Muscle of leg (tissue), 3 donors: ENCODE measurements at regions not wholly inside any gene's neighbourhood (a gene's known extent, or its start where the extent isn't known, plus 50 kb on each side); places are given as distances from the start of the nearest gene placed in this dataset.
A peak's percentile ranks its signal among the peaks of the same experiment; 100 is the strongest.

Experiments
- DNase-seq: peaks from one replicate; pipeline ENCODE4 v3.0.0; 2013
- H3K27ac ChIP-seq: one replicate; pipeline ENCODE4 v1.5.1; 2013; ENCODE audit warnings: mild to moderate bottlenecking, low read length, control low read depth
- H3K27me3 ChIP-seq: one replicate; pipeline ENCODE4 v1.6.1; 2013; ENCODE audit warnings: low read length; ENCODE audit not compliant: control insufficient read depth, insufficient read depth
- H3K36me3 ChIP-seq: one replicate; pipeline ENCODE4 v1.6.1; 2013; ENCODE audit warnings: low read length; ENCODE audit not compliant: control insufficient read depth, insufficient read depth
- H3K4me1 ChIP-seq: one replicate; pipeline ENCODE4 v1.6.1; 2013; ENCODE audit warnings: low read length; ENCODE audit not compliant: control insufficient read depth, insufficient read depth
- H3K4me3 ChIP-seq: one replicate; pipeline ENCODE4 v1.5.1; 2013; ENCODE audit warnings: low read length, control low read depth
- H3K9me3 ChIP-seq: replicated peaks from 2 replicates; pipeline ENCODE4 v1.6.1; 2013; ENCODE audit warnings: low read depth, low read length; ENCODE audit not compliant: control insufficient read depth
- WGBS: methylation state at CpG from one replicate; pipeline ENCODE4 v1.1.5; 2013; ENCODE audit warnings: missing lambda C conversion rate; ENCODE audit not compliant: insufficient coverage; 5-methylcytosine and 5-hydroxymethylcytosine counted together

DNA sequence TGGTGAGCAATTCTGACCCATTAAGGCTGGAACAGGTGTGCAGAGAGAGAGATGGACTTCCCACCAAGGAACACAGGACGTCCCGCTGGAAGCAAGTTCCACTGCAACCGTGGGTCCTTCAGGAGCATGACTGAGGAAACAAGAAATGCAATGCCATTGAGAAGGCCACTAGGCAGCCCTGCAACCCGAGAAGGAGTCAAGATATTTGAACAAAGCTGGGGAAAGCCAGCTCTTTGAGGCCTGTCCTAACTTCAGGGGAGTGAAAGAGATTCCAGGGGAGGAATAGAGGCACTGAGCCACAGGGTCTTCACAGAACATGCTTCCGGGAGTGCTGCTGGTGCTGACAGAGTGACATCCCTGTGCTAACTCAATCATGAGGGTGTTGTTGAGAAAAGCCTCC is 153.8 kb upstream of the ZNF236 start:
- Histone ChIP-seq H3K4me1 (no peaks in the 10 kb centered on the region), H3K9me3 (no peaks in the 10 kb centered on the region), H3K36me3 (no peaks in the 10 kb centered on the region), H3K27me3 (no peaks in the 10 kb centered on the region), H3K4me3 (no peak overlapping the region), H3K27ac (no peak overlapping the region)
- DNase-seq = no peak
- 71% methylated on average over 5 of the region's 5 CpGs for WGBS

DNA sequence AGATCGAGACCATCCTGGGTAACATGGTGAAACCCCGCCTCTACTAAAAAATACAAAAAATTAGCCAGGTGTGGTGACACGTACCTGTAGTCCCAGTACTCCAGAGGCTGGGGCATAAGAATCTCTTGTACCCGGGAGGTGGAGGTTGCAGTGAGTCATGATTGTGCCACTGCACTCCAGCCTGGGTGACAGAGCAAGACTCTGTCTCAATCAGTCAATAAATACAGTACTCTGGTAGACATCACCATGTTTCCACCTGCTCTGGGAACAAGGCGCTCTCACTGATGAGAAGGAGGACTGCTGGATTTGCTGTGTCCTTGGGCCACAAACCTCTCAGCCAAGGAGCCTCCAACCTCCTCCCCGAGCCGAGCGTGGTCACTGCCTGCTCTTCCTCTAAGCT is 154.2 kb upstream of the ZNF236 start:
- 100% methylated on average over 1 of the region's 8 CpGs for WGBS
- H3K4me3 ChIP-seq = no peak overlapping the region
- no peak overlapping the region for H3K27ac ChIP-seq
- no peaks in the 10 kb centered on the region for H3K4me1 ChIP-seq
- H3K36me3 ChIP-seq = no peaks in the 10 kb centered on the region
- no peaks in the 10 kb centered on the region for H3K27me3 ChIP-seq
- no peak for DNase-seq
- H3K9me3 ChIP-seq = no peaks in the 10 kb centered on the region

GRCh38 chr18:76667603-76668002 is 154.8 kb upstream of the ZNF236 start:
- no peak for DNase-seq
- Histone ChIP-seq H3K4me1 (no peaks in the 10 kb centered on the region), H3K4me3 (no peak overlapping the region), H3K27ac (no peak overlapping the region), H3K9me3 (no peaks in the 10 kb centered on the region), H3K27me3 (no peaks in the 10 kb centered on the region), H3K36me3 (no peaks in the 10 kb centered on the region)
- 75% methylated on average over 10 of the region's 12 CpGs for WGBS

GRCh38 chr18:76662626-76663025 is 159.7 kb upstream of the ZNF236 start:
- no peaks in the 10 kb centered on the region for H3K36me3 ChIP-seq
- WGBS = 20% methylated on average over 3 of the region's 7 CpGs
- no peaks in the 10 kb centered on the region for H3K27me3 ChIP-seq
- H3K9me3 ChIP-seq = no peaks in the 10 kb centered on the region
- no peak overlapping the region for H3K27ac ChIP-seq
- DNase-seq = no peak
- H3K4me3 ChIP-seq = no peak overlapping the region
- no peaks in the 10 kb centered on the region for H3K4me1 ChIP-seq

DNA sequence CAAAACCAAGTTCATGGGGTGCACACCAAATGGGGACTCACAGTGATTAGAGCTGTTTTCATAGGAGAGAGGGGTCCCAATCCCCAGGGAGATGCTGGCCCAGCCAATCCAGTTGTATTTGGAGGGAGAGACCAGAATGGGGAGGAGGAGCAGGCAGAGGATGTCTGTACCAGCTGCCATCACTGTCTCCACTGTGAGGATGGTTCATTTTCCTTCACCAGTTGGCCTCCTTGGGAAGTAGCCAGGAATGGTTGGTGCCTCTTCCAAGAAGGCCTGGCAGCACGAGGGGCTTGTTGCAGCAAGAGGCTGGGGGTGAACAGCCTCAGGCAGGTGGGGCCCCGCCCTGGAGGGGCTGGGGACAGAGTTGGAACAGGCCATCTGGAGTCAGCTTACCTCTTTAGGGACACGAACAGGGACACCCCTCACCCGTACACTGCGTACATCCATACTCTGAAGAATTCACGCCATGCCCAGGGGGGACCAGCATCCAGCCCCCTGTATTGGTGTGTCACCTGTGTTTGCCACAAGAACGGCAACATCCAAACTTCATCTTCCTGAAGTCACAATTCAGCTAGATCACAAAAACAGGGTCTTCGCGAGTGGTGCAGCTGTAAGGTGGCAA is 161.7 kb upstream of the ZNF236 start:
- no peaks in the 10 kb centered on the region for H3K9me3 ChIP-seq
- no peaks in the 10 kb centered on the region for H3K36me3 ChIP-seq
- H3K4me1 ChIP-seq = no peaks in the 10 kb centered on the region
- H3K27me3 ChIP-seq = peaks cover 2% of the 10 kb centered on the region
- H3K27ac ChIP-seq = no peak overlapping the region
- whole genome bisulfite sequencing = 75% methylated on average over 6 of the region's 9 CpGs
- DNase-seq = no peak
- no peak overlapping the region for H3K4me3 ChIP-seq

DNA sequence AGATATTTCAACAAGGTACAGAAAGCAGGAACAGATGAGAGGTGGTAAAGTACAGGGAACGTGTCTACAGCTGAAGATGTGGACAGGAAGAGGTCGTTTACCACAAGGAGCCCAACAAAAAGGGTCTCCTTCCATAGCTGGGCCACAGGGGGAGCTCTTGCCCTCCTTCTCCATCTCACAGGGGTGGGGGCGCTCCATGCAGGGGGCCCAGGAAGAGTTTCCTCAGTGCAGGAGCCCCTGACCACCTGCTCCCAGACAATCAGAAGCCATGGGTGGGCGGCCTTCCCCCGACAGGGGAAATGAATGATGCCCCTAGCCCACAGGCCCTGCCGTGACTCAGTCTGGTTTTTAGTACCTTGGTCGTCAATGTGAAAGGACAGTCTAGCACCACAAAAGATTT is 163.6 kb upstream of the ZNF516 start:
- no peak for DNase-seq
- no peaks in the 10 kb centered on the region for H3K9me3 ChIP-seq
- WGBS = no CpG with 5 or more reads among the region's 7 CpGs
- H3K27me3 ChIP-seq = peaks cover 2% of the 10 kb centered on the region
- peaks cover 2% of the 10 kb centered on the region for H3K4me1 ChIP-seq
- H3K4me3 ChIP-seq = no peak overlapping the region
- H3K27ac ChIP-seq = no peak overlapping the region
- H3K36me3 ChIP-seq = no peaks in the 10 kb centered on the region

- H3K4me1 ChIP-seq = peaks cover 2% of the 10 kb centered on the region
- H3K4me3 ChIP-seq = no peak overlapping the region
- DNase-seq = no peak
- peaks cover 2% of the 10 kb centered on the region for H3K27me3 ChIP-seq
- H3K27ac ChIP-seq = no peak overlapping the region
- no peaks in the 10 kb centered on the region for H3K36me3 ChIP-seq
- no peaks in the 10 kb centered on the region for H3K9me3 ChIP-seq
- WGBS = no CpG with 5 or more reads among the region's 9 CpGs
Measured at GRCh38 chr18:76657911-76658470, 162.9 kb upstream of the ZNF516 start.

- DNase-seq = peak; percentile 60
- WGBS = 7% methylated on average over 3 of the region's 8 CpGs
- H3K27me3 ChIP-seq = peaks cover 2% of the 10 kb centered on the region
Measured at GRCh38 chr18:76656925-76657827, 162.1 kb upstream of the ZNF516 start.

GRCh38 chr18:76654577-76654976 is 159.5 kb upstream of the ZNF516 start:
- H3K27me3 ChIP-seq = peaks cover 2% of the 10 kb centered on the region
- no peak overlapping the region for H3K27ac ChIP-seq
- peaks cover 2% of the 10 kb centered on the region for H3K4me1 ChIP-seq
- no peak overlapping the region for H3K4me3 ChIP-seq
- DNase-seq = no peak
- H3K9me3 ChIP-seq = no peaks in the 10 kb centered on the region
- 7% methylated on average over 2 of the region's 4 CpGs for WGBS
- H3K36me3 ChIP-seq = no peaks in the 10 kb centered on the region

More at GRCh38 chr18:76656925-76657827, 162.1 kb upstream of the ZNF516 start:
- no peaks in the 10 kb centered on the region for H3K36me3 ChIP-seq
- H3K4me3 ChIP-seq = no peak overlapping the region
- no peak overlapping the region for H3K27ac ChIP-seq
- H3K4me1 ChIP-seq = peaks cover 2% of the 10 kb centered on the region
- H3K9me3 ChIP-seq = no peaks in the 10 kb centered on the region

DNA sequence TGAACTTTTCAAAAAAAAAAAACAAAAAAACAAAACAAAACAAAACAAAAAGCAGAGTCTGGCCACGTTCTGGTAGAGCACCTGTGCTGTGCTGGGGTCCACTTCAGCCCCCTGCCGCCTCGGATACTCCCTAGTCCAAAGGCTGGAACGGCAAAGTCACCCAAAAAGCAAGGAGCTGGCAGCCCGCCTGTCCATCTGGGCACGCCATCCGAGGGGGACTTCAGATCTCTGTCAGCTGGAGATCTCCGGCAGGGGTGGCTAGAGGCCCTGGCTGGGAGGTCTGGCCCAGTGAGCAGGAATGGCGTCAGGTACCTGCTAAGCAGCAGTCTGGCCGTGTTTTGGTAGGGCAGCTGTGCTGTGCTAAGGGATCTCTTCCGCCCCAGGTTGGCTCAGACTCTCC is 152.3 kb upstream of the ZNF516 start:
- DNase-seq = no peak
- no peak overlapping the region for H3K27ac ChIP-seq
- H3K9me3 ChIP-seq = no peaks in the 10 kb centered on the region
- H3K27me3 ChIP-seq = no peaks in the 10 kb centered on the region
- H3K4me1 ChIP-seq = no peaks in the 10 kb centered on the region
- 52% methylated on average over 10 of the region's 11 CpGs for WGBS
- no peak overlapping the region for H3K4me3 ChIP-seq
- H3K36me3 ChIP-seq = no peaks in the 10 kb centered on the region
